ENCODE measurements at regions not wholly inside any gene's neighbourhood (a gene's known extent, or its start where the extent isn't known, plus 50 kb on each side); places are given as distances from the start of the nearest gene placed in this dataset.

DNA sequence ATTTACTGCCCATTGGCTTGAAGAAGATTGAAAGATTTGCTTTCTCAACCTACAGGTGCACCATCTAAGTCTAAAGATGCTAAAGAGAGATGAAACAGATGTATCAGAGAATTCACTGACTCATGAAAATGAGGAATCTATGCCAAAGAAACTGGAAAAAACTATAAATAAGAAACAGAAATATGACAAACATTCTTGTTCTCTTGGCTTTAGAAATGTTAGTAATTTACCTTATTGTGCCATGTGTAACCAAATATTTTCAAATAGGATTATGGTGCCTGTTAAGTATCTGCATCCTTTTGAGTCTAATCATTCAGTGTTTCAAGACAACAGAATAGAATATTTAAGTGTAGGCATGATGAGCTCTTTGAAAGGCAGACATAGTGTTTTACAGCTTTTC is 271.5 kb downstream of the MEX3B start:
- no peak for DNase-seq (ENCODE audit: low spot score)

DNA sequence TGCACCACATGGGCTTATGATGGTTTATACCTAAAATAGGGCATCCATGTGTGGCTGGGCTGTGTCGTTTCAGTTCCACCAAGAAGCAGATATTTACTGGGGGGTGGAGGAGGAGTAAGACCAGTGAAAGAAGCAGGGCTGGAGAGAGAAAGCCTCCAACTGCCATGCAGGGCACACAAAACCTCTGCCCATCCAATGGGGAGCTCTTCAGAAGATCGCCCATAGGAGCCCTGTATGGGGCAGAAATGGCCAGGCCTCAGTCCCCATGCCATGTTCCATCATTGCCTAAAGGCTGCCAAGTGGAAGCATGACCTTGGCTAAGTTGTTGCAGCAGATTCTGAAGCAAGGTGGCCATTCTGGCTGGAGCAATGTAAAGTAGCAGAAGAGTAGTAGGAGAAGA is 277.0 kb downstream of the MEX3B start:
- no peak for DNase-seq (ENCODE audit: low spot score)

GRCh38 chr15:81766829-81767475 is 278.9 kb downstream of the MEX3B start:
- no peak for DNase-seq (ENCODE audit: low spot score)

DNA sequence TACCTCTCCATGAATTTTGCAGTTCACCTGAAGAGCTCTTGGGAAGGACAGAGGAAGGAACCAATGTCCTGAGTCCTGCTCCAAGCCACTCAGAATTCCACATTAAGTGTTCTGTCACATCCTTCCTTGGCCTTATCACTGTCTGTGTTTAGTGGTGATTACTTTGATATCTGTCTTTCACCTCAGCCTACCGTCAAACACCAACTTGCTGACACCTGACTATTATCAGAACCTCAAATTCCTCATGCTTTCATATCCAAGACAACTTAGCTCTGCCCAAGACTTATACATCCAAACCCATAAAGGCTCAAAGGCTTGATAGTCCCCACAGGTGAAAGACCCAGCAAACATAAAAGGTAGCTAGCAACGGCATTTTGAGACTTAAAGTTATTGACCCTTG is 280.0 kb downstream of the MEX3B start:
- no peak for DNase-seq (ENCODE audit: low spot score)

GRCh38 chr15:81763304-81763703 is 282.5 kb downstream of the MEX3B start:
- DNase-seq (ENCODE audit: low spot score), result no peak

DNA sequence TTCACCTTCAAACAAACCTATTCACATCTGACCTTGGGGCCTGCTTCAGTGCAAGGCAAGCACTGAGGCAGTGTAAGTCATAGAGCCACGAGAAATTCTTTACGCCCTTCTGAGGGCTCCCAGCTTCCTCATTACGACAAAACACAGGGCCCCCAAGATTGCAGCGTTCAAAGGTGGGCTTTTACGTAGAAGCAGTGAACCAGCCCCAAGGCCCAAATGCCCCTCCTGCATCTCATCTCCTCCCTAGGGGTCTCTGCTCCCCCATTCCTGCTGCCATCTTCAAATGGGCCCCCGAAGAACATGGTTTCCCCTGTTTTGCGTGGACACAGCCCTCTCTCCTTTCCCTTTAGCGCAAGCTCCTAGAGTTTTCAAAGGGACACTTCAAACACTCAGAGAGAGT is 285.1 kb downstream of the MEX3B start:
- no peak for DNase-seq (ENCODE audit: low spot score)

- no peak for DNase-seq (ENCODE audit: low spot score)
Measured at GRCh38 chr15:81758818-81759284, 287.0 kb downstream of the MEX3B start.

DNA sequence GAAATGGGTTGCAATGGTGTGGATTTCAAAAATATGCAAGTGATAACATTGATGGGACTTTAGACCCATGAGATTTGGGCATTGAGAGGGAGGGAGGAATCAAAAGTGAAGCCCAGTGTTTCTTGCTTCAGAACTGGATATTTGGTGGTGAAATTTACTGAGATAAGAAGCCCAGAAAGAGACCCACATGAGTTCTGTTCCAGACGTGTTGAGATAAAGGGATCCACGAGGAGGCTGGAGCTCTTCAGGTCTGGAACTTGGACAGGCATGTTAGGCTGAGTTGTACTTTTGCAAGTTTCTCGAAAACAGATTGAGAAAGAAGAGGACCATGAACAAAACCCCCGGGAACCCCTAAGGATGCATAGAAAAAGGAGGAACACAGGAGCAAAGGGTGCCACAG is 290.2 kb downstream of the MEX3B start:
- no peak for DNase-seq (ENCODE audit: low spot score)

DNA sequence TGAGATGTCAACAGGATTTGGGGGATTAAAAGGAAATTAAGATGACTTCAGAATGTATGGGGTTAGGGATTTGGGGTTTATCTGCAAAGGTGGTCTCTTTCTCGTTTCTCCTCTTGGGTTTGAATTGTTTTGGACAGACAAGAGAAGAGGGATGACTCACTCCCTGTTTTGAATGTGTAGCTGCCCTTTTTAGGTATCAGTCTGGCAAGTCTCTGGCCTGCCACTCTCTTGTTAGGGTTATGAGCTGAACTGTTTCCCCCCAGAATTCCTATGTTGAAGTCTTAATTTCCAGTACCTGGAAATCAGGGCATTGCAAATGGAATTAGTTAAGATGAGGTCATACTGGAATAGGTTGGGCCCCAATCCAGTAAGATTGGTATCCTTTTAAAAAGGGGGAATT is 291.7 kb downstream of the MEX3B start:
- DNase-seq (ENCODE audit: low spot score), result no peak

DNA sequence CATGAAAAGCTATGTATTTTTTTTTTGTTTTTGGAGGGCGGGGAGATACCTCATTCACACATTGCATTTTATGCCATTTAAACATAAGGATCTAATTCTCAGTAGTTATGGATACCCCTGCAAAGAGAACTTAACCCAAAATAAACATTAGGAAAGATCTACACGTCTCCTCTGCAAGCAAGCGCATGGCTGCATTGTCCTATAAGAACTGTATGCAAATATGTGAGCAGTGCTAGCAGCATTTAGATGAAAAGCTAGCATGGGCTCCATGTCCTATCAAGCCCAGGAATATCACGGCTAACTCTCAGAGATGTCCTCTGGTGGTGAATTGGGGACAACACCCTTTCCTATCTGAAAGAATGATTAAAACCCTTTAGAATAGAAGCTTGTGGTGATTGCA is 292.8 kb downstream of the MEX3B start:
- no peak for DNase-seq (ENCODE audit: low spot score)

- no peak for DNase-seq (ENCODE audit: low spot score)
Measured at GRCh38 chr15:81752546-81752942, 293.3 kb downstream of the MEX3B start.

- no peak for DNase-seq (ENCODE audit: low spot score)
Measured at GRCh38 chr15:81751816-81752545, 293.8 kb downstream of the MEX3B start.

- DNase-seq (ENCODE audit: low spot score), result no peak
Measured at GRCh38 chr15:81751256-81751655, 294.6 kb downstream of the MEX3B start.

DNA sequence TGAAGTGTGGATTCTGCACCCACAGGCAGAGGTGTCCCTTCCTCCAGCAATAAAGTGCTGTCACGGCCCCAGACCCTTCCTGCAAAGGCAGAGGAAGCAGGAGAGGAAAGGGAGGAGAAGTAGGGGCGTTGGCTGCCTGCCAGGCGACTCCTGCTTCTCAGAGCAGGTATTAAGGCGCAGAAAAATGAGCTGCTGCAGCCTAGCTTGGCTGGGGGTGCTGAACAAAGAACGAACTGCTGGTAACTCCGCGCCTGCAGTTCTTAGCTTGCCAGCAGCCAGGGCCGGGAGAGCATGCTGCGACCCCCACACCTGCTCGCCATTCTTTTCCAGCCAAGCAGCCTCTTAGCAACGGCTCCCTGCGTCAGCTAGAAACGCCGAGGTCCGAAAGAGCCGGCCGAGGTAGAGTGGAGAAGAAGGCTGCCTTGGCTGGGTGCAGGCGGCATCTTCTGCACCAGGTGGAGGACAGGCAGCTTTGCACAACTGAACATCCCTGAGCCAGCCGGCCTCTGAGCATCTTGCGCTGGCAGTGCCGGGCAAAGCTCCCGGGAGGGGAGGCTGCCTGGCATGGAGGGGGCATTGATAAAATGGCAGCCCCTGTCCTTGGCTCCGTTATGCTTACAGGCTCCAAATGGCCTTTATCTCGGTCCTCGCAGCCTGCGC is 296.0 kb downstream of the MEX3B start:
- no peak for DNase-seq (ENCODE audit: low spot score)

- no peak for DNase-seq (ENCODE audit: low spot score)
Measured at GRCh38 chr15:81747482-81747881, 298.3 kb downstream of the MEX3B start.

DNA sequence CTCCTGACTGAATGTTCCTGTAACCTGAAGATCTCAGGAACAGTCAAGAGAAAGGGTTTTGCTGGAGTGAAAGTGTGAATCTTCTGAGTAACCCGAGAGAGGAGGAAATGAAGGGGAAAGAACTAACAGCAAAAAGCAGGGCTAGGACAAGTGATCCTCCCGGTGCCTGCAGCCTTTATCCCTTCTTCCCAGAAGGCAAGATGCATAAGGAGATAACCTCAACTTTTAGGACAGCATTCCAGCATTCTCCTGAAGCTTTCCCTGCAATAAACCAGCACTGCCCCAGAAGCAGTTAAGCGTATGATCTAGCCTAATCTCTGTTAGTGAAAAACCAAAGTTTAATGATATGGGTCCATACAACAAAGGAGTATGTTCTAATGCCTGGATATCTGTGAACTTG is 298.8 kb downstream of the MEX3B start:
- DNase-seq (ENCODE audit: low spot score), result no peak

GRCh38 chr15:81744364-81744763 is 301.5 kb downstream of the MEX3B start:
- no peak for DNase-seq (ENCODE audit: low spot score)

DNA sequence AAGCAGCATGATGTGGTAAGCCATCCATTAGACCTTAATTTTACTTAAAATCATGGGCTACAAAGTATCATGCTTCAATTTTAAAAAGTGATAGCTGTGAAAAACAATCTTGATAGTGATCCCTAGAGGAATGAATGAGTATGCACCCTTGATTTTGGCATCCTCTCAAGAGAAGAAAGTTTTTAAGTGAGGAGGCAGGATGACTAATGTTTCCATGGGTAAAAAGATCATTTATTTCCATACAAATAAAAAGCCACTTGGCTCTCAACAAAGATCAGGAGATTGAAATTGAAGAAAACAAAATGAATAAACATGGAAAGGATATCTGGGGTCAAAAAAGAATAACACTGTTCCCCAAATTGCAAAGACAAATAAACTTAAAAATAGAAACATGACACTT is 305.4 kb downstream of the MEX3B start:
- DNase-seq (ENCODE audit: low spot score), result no peak

DNA sequence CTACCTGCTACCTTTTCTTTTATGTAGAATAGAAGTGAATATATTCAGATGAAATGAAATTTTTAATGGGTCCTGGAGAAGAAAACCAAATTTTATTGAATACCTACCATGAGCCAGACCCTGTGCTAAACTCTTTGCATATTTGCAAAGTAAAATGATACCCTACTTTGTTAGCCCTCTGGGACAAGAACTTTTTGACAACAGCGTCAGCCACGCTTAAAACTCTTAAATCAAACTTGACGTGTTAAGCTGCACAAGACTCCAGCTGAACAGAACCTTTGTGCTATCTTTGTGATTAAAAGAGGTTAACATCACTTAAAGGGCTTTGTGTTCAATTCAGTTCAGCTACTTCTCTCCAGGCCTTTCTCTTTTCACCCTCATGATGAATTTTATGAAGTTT is 316.5 kb downstream of the MEX3B start:
- DNase-seq (ENCODE audit: low spot score), result no peak

- DNase-seq (ENCODE audit: low spot score), result no peak
Measured at GRCh38 chr15:81728726-81729125, 317.1 kb downstream of the MEX3B start.

GRCh38 chr15:81725590-81725989 is 320.2 kb downstream of the MEX3B start:
- no peak for DNase-seq (ENCODE audit: low spot score)

- DNase-seq (ENCODE audit: low spot score), result no peak
Measured at GRCh38 chr15:81724536-81724935, 321.3 kb downstream of the MEX3B start.

DNA sequence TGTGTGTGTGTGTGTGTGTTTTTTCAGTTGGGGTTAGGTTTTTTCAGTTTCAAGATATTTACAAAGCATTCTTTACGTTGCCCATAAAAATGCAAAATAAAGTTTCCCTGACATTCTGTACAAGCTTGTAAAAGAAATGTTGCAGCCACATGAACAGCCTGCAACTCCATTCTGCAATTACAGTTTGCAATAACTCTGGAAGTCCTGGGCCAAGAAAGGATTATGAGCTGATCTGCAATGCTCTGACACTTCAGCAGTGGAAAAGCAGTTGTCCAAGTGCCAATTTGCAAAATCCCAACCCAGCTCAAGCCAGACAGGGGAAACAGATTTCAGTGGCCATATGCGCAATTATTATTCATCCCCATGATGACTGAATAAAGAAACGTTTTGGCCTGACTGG is 322.1 kb downstream of the MEX3B start:
- DNase-seq (ENCODE audit: low spot score), result no peak

All from HuH-7 (cell line).